ENCODE measurements at regions not wholly inside any gene's neighbourhood (a gene's known extent, or its start where the extent isn't known, plus 50 kb on each side); places are given as distances from the start of the nearest gene placed in this dataset.

GRCh38 chr13:55199134-55199533 lies 1941.6 kb upstream of the PRR20A start:
- Histone ChIP-seq H3K9me3 (peaks cover 0 to 11% of the 10 kb centered on the region in 2 donors), H3K4me3 (no peak overlapping the region), H3K27me3 (no peaks in the 10 kb centered on the region), H3K36me3 (no peaks in the 10 kb centered on the region), H3K27ac (no peak overlapping the region), H3K4me1 (no peaks in the 10 kb centered on the region)
- TF ChIP-seq CTCF (IDR thresholded peaks at IDR 0.05): no peak
- no peak for DNase-seq (ENCODE audit: low spot score)

- no peak overlapping the region for H3K27ac ChIP-seq
- H3K27me3 ChIP-seq: no peaks in the 10 kb centered on the region
- no peaks in the 10 kb centered on the region for H3K9me3 ChIP-seq
- no peaks in the 10 kb centered on the region for H3K4me1 ChIP-seq
- H3K4me3 ChIP-seq: no peak overlapping the region
- no peak for TF ChIP-seq CTCF (IDR thresholded peaks at IDR 0.05)
- H3K36me3 ChIP-seq: no peaks in the 10 kb centered on the region
- no peak for DNase-seq (ENCODE audit: low spot score)
These were observed 1925.8 kb upstream of the PRR20A start for GRCh38 chr13:55214841-55215345.

GRCh38 chr13:55219538-55219937 lies 1921.2 kb upstream of the PRR20A start:
- H3K27me3 ChIP-seq: no peaks in the 10 kb centered on the region
- no peak for DNase-seq (ENCODE audit: low spot score)
- TF ChIP-seq CTCF (IDR thresholded peaks at IDR 0.05): no peak
- no peak overlapping the region for H3K4me3 ChIP-seq
- H3K36me3 ChIP-seq: no peaks in the 10 kb centered on the region
- H3K9me3 ChIP-seq: no peaks in the 10 kb centered on the region
- H3K4me1 ChIP-seq: no peaks in the 10 kb centered on the region
- H3K27ac ChIP-seq: no peak overlapping the region

- no peak for TF ChIP-seq CTCF (IDR thresholded peaks at IDR 0.05)
- H3K4me3 ChIP-seq: no peak overlapping the region
- no peak overlapping the region for H3K27ac ChIP-seq
- H3K36me3 ChIP-seq: no peaks in the 10 kb centered on the region
- no peaks in the 10 kb centered on the region for H3K27me3 ChIP-seq
- DNase-seq (ENCODE audit: low spot score): no peak
- no peaks in the 10 kb centered on the region for H3K4me1 ChIP-seq
- no peaks in the 10 kb centered on the region for H3K9me3 ChIP-seq
These were observed 1910.7 kb upstream of the PRR20A start for GRCh38 chr13:55229906-55230569.

GRCh38 chr13:55230570-55230908 lies 1910.2 kb upstream of the PRR20A start:
- H3K9me3 ChIP-seq: no peaks in the 10 kb centered on the region
- H3K27me3 ChIP-seq: no peaks in the 10 kb centered on the region
- H3K36me3 ChIP-seq: no peaks in the 10 kb centered on the region
- no peaks in the 10 kb centered on the region for H3K4me1 ChIP-seq
- no peak for DNase-seq (ENCODE audit: low spot score)
- no peak overlapping the region for H3K4me3 ChIP-seq
- H3K27ac ChIP-seq: no peak overlapping the region
- TF ChIP-seq CTCF (IDR thresholded peaks at IDR 0.05): no peak

GRCh38 chr13:55234311-55234710 lies 1906.4 kb upstream of the PRR20A start:
- DNase-seq (ENCODE audit: low spot score): no peak
- no peak for TF ChIP-seq CTCF (IDR thresholded peaks at IDR 0.05)

More at GRCh38 chr13:55234311-55234710, 1906.4 kb upstream of the PRR20A start:
- no peaks in the 10 kb centered on the region for H3K36me3 ChIP-seq
- H3K27me3 ChIP-seq: no peaks in the 10 kb centered on the region
- H3K4me3 ChIP-seq: no peak overlapping the region
- H3K4me1 ChIP-seq: no peaks in the 10 kb centered on the region
- H3K9me3 ChIP-seq: no peaks in the 10 kb centered on the region
- no peak overlapping the region for H3K27ac ChIP-seq

All from right atrium auricular region (tissue), 2 donors.